Panc1 (cell line): ENCODE measurements at regions not wholly inside any gene's neighbourhood (a gene's known extent, or its start where the extent isn't known, plus 50 kb on each side); places are given as distances from the start of the nearest gene placed in this dataset.

Experiments
- ATAC-seq: fragments of 200-7000 bp; cut with Tn5 transposase; 2 replicates; pipeline ENCODE4 v1.9.1; 2020; ENCODE audit warnings: mild to moderate bottlenecking, moderate library complexity
- BruUV-seq: library from RNA; stranded (reverse); fragments of 400-500 nt; replicated peaks from 2 replicates; lab custom pipeline; 2021; lab: Mats Ljungman, UMichigan
- CTCF ChIA-PET: fragments of 300-600 bp; sonication (Branson Sonifier 250); formaldehyde crosslinking; loops from one replicate; lab custom pipeline; 2022; ENCODE audit warnings: antibody characterized with exemption; lab: Charles Lee
- POLR2A ChIA-PET: fragments of 300-600 bp; sonication (Branson Sonifier 250); formaldehyde crosslinking; loops from one replicate; lab custom pipeline; 2022; ENCODE audit warnings: antibody characterized with exemption; lab: Charles Lee
- DNase-seq: peaks from one replicate; pipeline ENCODE4 v3.0.0-alpha.2; 2010; ENCODE audit warnings: low read depth, low spot score
- H3K27ac ChIP-seq: 2 replicates; pipeline ENCODE4 v1.5.1; 2011; ENCODE audit warnings: mild to moderate bottlenecking, low read length, inconsistent platforms
- H3K27me3 ChIP-seq: fragments of 200-500 bp; sonication (Bioruptor generic); 2 replicates; pipeline ENCODE4 v1.6.0; 2014; ENCODE audit warnings: low read length, inconsistent platforms; ENCODE audit not compliant: control insufficient read depth, insufficient read depth
- H3K36me3 ChIP-seq: fragments of 200-500 bp; sonication (Bioruptor generic); 2 replicates; pipeline ENCODE4 v1.5.1; 2014; ENCODE audit warnings: inconsistent platforms, mild to moderate bottlenecking, low read length, moderate library complexity; ENCODE audit not compliant: control insufficient read depth, insufficient read depth
- H3K4me1 ChIP-seq: 2 replicates; pipeline ENCODE4 v1.5.1; 2011; ENCODE audit warnings: inconsistent platforms, mild to moderate bottlenecking, low read length, moderate library complexity; ENCODE audit not compliant: control insufficient read depth, insufficient read depth
- H3K4me3 ChIP-seq, 2 experiments: 2 replicates each; pipeline ENCODE4 v1.5.1; 2011 to 2012; ENCODE audit warnings: low read depth in 2 of 2, low read length in 2 of 2, mild to moderate bottlenecking in 2 of 2, inconsistent platforms in 1 of 2, moderate library complexity in 1 of 2
- H3K9me3 ChIP-seq: fragments of 200-500 bp; sonication (Bioruptor generic); 2 replicates; pipeline ENCODE4 v1.5.1; 2014; ENCODE audit warnings: low read depth, mild to moderate bottlenecking, inconsistent platforms, low read length, moderate library complexity; ENCODE audit not compliant: control insufficient read depth, insufficient read depth
- POLR2AphosphoS5 ChIP-seq: IDR thresholded peaks from 2 replicates; pipeline ENCODE4 v1.6.1; 2012; ENCODE audit warnings: mild to moderate bottlenecking, low read depth, low read length, moderate library complexity
- SIN3A ChIP-seq: IDR thresholded peaks from 2 replicates; pipeline ENCODE4 v1.6.1; 2012; ENCODE audit warnings: low read depth, mild to moderate bottlenecking, low read length, moderate library complexity, borderline replicate concordance; ENCODE audit not compliant: insufficient read depth
- TCF7L2 ChIP-seq: IDR thresholded peaks from 2 replicates; pipeline ENCODE4 v1.6.1; 2011; ENCODE audit warnings: mild to moderate bottlenecking, low read depth, low read length, inconsistent platforms
- in situ Hi-C: cut with HindIII; loops from 2 replicates; pipeline ENCODE4 v1.10.0; 2016; ENCODE audit warnings: low sequenced_read_pairs, low pct_unique_long_range_greater_than_20kb
- intact Hi-C: fragments of 100-400 bp; cut with micrococcal nuclease; formaldehyde crosslinking; loops from one replicate; pipeline ENCODE4 v1.10.0; 2022; ENCODE audit not compliant: unreplicated experiment
- TF ChIP-seq, protein P1 (sequence below), 2 experiments: IDR thresholded peaks; 2 replicates each; pipeline ENCODE4 v1.6.1; 2011 to 2012; ENCODE audit warnings: low read depth in 2 of 2, control low read depth in 1 of 2, low read length in 1 of 2, mild to moderate bottlenecking in 1 of 2, moderate library complexity in 1 of 2; ENCODE audit not compliant: insufficient read depth in 1 of 2
- TF ChIP-seq, protein P2 (sequence below): fragments of 450-650 bp; IDR thresholded peaks from 2 replicates; pipeline ENCODE4 v1.5.1; 2017; ENCODE audit warnings: mild to moderate bottlenecking

DNA sequence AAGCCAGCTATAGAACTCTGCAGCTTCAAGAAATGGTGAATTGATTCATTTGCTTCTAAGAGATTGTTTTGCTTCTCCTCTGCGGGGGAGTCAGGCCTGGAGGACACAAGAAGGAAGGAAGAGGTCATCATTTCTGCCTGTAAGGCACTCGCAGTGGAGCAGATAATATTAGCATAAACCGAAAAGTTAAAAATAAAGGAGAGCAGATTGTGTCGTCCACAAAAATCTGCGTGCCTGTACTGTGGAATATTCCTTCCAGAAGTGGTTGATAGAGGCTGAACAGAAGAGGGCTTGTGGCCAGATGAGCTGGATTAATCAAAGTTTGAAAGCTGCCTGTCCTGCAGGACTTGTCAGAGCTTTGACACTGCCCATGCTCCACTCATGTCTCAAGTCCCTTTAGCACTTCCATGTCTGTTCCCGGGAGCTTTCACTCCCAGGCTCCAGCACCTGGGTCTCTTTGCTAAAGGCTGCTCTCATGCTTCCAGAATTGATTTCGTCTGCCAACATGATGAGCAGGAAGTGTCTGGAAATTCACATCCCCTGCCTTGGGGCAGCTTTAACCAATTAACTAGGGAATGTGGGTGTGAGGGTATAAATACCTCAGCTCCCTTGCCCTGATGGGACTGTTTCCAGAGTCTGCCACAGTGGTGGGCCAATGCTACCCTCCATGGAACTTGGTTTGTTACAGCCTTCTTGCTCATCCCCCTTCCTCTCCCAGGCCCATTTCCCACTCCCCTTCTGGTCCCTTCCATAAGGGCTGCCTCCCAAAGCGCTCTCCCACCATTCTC lies 65.1 kb upstream of the STX16 start:
- no peak for ATAC-seq
- TF ChIP-seq SIN3A (no peak), POLR2AphosphoS5 (no peak), TCF7L2 (no peak)
- TF ChIP-seq, protein P1, sequence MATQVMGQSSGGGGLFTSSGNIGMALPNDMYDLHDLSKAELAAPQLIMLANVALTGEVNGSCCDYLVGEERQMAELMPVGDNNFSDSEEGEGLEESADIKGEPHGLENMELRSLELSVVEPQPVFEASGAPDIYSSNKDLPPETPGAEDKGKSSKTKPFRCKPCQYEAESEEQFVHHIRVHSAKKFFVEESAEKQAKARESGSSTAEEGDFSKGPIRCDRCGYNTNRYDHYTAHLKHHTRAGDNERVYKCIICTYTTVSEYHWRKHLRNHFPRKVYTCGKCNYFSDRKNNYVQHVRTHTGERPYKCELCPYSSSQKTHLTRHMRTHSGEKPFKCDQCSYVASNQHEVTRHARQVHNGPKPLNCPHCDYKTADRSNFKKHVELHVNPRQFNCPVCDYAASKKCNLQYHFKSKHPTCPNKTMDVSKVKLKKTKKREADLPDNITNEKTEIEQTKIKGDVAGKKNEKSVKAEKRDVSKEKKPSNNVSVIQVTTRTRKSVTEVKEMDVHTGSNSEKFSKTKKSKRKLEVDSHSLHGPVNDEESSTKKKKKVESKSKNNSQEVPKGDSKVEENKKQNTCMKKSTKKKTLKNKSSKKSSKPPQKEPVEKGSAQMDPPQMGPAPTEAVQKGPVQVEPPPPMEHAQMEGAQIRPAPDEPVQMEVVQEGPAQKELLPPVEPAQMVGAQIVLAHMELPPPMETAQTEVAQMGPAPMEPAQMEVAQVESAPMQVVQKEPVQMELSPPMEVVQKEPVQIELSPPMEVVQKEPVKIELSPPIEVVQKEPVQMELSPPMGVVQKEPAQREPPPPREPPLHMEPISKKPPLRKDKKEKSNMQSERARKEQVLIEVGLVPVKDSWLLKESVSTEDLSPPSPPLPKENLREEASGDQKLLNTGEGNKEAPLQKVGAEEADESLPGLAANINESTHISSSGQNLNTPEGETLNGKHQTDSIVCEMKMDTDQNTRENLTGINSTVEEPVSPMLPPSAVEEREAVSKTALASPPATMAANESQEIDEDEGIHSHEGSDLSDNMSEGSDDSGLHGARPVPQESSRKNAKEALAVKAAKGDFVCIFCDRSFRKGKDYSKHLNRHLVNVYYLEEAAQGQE (IDR thresholded peaks at IDR 0.05; ENCODE audit: insufficient read depth in 1 of 2, low read depth in 2 of 2, low read length in 1 of 2): no peak
- TF ChIP-seq, protein P2, sequence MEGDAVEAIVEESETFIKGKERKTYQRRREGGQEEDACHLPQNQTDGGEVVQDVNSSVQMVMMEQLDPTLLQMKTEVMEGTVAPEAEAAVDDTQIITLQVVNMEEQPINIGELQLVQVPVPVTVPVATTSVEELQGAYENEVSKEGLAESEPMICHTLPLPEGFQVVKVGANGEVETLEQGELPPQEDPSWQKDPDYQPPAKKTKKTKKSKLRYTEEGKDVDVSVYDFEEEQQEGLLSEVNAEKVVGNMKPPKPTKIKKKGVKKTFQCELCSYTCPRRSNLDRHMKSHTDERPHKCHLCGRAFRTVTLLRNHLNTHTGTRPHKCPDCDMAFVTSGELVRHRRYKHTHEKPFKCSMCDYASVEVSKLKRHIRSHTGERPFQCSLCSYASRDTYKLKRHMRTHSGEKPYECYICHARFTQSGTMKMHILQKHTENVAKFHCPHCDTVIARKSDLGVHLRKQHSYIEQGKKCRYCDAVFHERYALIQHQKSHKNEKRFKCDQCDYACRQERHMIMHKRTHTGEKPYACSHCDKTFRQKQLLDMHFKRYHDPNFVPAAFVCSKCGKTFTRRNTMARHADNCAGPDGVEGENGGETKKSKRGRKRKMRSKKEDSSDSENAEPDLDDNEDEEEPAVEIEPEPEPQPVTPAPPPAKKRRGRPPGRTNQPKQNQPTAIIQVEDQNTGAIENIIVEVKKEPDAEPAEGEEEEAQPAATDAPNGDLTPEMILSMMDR: no peak
- BruUV-seq: no TSS peak

DNA sequence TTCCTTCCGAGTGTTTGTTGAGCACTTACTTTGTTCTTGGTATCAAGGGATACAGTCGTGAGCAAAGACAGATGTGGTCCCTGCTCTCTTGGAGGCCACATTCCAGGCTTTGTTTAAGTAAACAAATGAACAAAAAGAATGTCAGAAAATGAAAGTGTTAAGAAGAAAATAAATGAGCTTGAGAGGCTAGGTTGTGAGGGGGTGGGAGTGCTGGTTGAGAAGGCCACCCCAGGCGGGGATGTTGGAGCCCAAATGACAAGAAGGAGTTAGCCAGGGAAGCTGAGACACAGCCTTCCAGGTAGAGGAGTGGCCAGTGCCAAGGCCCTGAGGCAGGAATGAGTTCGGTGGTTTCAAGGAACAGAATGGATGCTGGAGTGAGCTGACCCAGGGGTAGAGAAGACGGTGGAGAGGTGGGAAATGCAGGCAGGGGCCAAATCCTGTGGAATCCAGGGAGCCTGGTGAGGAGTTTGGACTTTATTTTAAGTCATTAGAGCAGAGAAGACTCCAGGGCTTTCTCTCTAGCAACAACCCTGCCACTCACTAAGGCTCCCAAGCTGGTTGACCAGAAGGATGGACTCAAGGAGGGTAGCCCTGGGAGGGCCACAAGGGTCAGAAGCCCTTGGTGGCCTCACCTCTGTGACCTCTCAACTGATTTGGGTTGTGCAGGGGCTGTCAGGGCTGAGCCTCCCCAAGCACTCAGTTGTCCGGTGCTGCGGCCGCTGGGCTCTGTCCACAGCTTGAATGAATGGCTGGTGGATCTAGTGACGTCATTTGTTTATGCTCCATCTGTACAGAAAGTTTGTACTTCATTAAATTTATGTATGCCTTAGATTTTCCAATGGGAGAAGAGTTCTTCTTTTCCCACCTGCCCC lies 66.0 kb upstream of the STX16 start:
- DNase-seq (no peak), ATAC-seq (no peak)
- H3K36me3 ChIP-seq: no peaks in the 10 kb centered on the region
- ChIA-PET POLR2A (no interaction called here), CTCF (no interaction called here)
- TF ChIP-seq TCF7L2: no peak
- no peak for TF ChIP-seq POLR2AphosphoS5
- no peak for TF ChIP-seq SIN3A
- TF ChIP-seq, protein P1 (IDR thresholded peaks at IDR 0.05; ENCODE audit: insufficient read depth in 1 of 2, low read depth in 2 of 2, low read length in 1 of 2): no peak
- TF ChIP-seq, protein P2: no peak
- in situ Hi-C loops (no loop called here), intact Hi-C loops (no loop called here)
- no peak overlapping the region for H3K4me3 ChIP-seq
- no peak overlapping the region for H3K27ac ChIP-seq
- no TSS peak for BruUV-seq
- no peaks in the 10 kb centered on the region for H3K27me3 ChIP-seq
- no peaks in the 10 kb centered on the region for H3K9me3 ChIP-seq
- H3K4me1 ChIP-seq: no peaks in the 10 kb centered on the region

More for the DNA sequence above, 65.1 kb upstream of the STX16 start:
- no peaks in the 10 kb centered on the region for H3K36me3 ChIP-seq
- in situ Hi-C loops: no loop called here
- no peak overlapping the region for H3K27ac ChIP-seq
- ChIA-PET POLR2A (no interaction called here), CTCF (no interaction called here)
- H3K9me3 ChIP-seq: no peaks in the 10 kb centered on the region
- DNase-seq: no peak
- intact Hi-C loops: no loop called here
- H3K27me3 ChIP-seq: no peaks in the 10 kb centered on the region
- H3K4me1 ChIP-seq: no peaks in the 10 kb centered on the region
- H3K4me3 ChIP-seq: no peak overlapping the region
